WERI-Rb-1 (cell line): ENCODE measurements at regions not wholly inside any gene's neighbourhood (a gene's known extent, or its start where the extent isn't known, plus 50 kb on each side); places are given as distances from the start of the nearest gene placed in this dataset.

Experiments
- DNase-seq: peaks from one replicate; pipeline ENCODE4 v3.0.0-alpha.2; 2020
- H3K27ac ChIP-seq: fragments of 250-450 bp; sonication (Bioruptor Pico); 2 replicates; pipeline ENCODE4 v1.5.1; 2020; ENCODE audit warnings: mild to moderate bottlenecking, moderate library complexity
- H3K27me3 ChIP-seq: fragments of 250-450 bp; sonication (Bioruptor Pico); 2 replicates; pipeline ENCODE4 v1.5.1; 2021; ENCODE audit warnings: mild to moderate bottlenecking, low read depth, moderate library complexity; ENCODE audit not compliant: insufficient read depth, severe bottlenecking
- H3K36me3 ChIP-seq: fragments of 250-450 bp; sonication (Bioruptor Pico); 2 replicates; pipeline ENCODE4 v1.5.1; 2020; ENCODE audit warnings: mild to moderate bottlenecking, moderate library complexity
- H3K4me3 ChIP-seq: 2 replicates; pipeline ENCODE4 v1.5.1; 2011; ENCODE audit warnings: low read depth, mild to moderate bottlenecking, control low read depth, low read length
- H3K9me3 ChIP-seq: fragments of 250-450 bp; sonication (Bioruptor Pico); 2 replicates; pipeline ENCODE4 v1.5.1; 2021; ENCODE audit warnings: mild to moderate bottlenecking, moderate library complexity; ENCODE audit not compliant: severe bottlenecking
- CTCF ChIP-seq: IDR thresholded peaks from 2 replicates; pipeline ENCODE4 v1.5.1; 2011; ENCODE audit warnings: low read depth, mild to moderate bottlenecking, control low read depth, inconsistent platforms, low read length

- Histone ChIP-seq H3K27ac (no peak overlapping the region), H3K4me3 (no peak overlapping the region), H3K9me3 (no peaks in the 10 kb centered on the region), H3K36me3 (no peaks in the 10 kb centered on the region), H3K27me3 (no peaks in the 10 kb centered on the region)
- no peak for TF ChIP-seq CTCF
- no peak for DNase-seq
Measured at GRCh38 chr11:26193694-26194365, 138.1 kb upstream of the ANO3 start.

DNA sequence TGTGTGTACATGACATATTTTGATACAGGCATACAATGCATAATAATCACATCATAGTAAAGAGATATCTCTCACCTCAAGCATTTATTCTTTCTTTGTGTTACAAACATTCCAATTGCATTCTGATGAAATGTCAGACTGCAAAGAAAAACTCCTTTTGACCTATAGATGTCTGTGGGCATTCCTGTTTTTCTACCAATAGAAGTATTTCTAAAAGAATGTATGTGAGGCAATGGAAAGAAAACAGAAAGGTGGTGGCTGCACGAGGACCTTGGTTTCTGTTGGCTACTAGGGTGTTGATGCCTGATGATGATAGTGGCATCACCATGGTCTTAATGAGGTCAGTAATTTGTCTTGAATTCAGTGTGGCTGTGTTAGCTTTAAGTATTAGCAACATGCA, 137.0 kb upstream of the ANO3 start:
- Histone ChIP-seq H3K27ac (no peak overlapping the region), H3K9me3 (no peaks in the 10 kb centered on the region), H3K4me3 (no peak overlapping the region), H3K36me3 (no peaks in the 10 kb centered on the region), H3K27me3 (no peaks in the 10 kb centered on the region)
- no peak for TF ChIP-seq CTCF
- no peak for DNase-seq

DNA sequence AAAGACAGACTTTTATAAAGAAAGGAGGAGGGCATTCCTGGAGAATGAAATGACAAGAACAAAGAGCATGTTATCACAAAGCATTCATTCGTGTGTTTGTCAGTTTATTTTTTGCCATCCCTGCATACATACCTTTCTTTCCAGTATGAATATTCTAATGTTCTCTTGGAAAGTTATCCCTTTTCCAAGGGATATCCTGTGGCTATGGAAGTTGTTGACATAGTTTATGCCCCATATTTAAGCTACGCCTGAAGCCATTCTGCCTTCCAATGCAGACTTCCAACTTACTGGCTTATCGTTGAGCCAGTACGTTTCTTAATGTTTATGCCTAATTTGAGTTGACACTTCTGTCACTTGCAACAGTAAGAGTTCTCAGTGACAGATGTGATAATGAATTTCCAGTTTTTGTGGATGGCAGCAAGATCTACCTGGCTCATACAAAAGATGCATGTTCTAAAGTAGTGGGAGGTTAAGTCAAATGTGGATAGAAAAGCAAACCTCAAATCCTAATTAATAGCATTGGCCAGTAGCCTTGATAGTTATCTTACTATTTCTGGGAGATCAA, 133.3 kb upstream of the ANO3 start:
- H3K4me3 ChIP-seq = no peak overlapping the region
- no peaks in the 10 kb centered on the region for H3K36me3 ChIP-seq
- no peak for TF ChIP-seq CTCF
- no peaks in the 10 kb centered on the region for H3K9me3 ChIP-seq
- no peaks in the 10 kb centered on the region for H3K27me3 ChIP-seq
- no peak overlapping the region for H3K27ac ChIP-seq
- no peak for DNase-seq

GRCh38 chr11:26199331-26200095, 132.4 kb upstream of the ANO3 start:
- Histone ChIP-seq H3K36me3 (no peaks in the 10 kb centered on the region), H3K27me3 (no peaks in the 10 kb centered on the region), H3K9me3 (no peaks in the 10 kb centered on the region), H3K27ac (no peak overlapping the region), H3K4me3 (no peak overlapping the region)
- no peak for DNase-seq
- no peak for TF ChIP-seq CTCF

- TF ChIP-seq CTCF = no peak
- H3K4me3 ChIP-seq = no peak overlapping the region
- H3K27me3 ChIP-seq = no peaks in the 10 kb centered on the region
- no peaks in the 10 kb centered on the region for H3K9me3 ChIP-seq
- no peaks in the 10 kb centered on the region for H3K36me3 ChIP-seq
- DNase-seq = no peak
- H3K27ac ChIP-seq = no peak overlapping the region
Measured at GRCh38 chr11:26201411-26201810, 130.5 kb upstream of the ANO3 start.
